Right lung (tissue), 2 donors: ENCODE measurements at regions not wholly inside any gene's neighbourhood (a gene's known extent, or its start where the extent isn't known, plus 50 kb on each side); places are given as distances from the start of the nearest gene placed in this dataset.

ENCODE experiments used
- DNase-seq, 2 donors: peaks; one replicate each; pipeline ENCODE4 v3.0.0-alpha.2; 2013

DNA sequence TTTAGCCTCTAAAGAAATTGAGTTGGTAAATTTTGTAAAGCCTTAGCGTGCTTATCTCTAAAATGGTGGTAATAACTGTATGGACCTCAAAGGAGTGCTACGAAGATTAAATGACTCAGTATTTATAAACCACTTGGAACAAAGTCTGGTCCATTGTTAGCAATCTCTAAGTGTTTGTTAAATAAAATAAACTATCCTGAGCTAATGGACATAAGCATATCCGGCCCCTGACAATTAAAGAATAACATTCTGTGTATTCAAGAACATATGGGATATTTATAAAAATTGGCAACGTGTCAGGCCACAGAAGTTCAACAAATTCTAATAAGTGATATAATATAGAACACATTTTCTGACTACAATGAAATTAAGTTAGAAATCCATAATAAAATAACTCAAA is 71.0 kb downstream of the MYEOV start:
- DNase-seq: peak; percentile 67 to 71

GRCh38 chr11:69365558-69365957 is 71.6 kb downstream of the MYEOV start:
- DNase-seq: no peak

- no peak for DNase-seq
Observed at GRCh38 chr11:69366591-69366990, 72.6 kb downstream of the MYEOV start.

DNA sequence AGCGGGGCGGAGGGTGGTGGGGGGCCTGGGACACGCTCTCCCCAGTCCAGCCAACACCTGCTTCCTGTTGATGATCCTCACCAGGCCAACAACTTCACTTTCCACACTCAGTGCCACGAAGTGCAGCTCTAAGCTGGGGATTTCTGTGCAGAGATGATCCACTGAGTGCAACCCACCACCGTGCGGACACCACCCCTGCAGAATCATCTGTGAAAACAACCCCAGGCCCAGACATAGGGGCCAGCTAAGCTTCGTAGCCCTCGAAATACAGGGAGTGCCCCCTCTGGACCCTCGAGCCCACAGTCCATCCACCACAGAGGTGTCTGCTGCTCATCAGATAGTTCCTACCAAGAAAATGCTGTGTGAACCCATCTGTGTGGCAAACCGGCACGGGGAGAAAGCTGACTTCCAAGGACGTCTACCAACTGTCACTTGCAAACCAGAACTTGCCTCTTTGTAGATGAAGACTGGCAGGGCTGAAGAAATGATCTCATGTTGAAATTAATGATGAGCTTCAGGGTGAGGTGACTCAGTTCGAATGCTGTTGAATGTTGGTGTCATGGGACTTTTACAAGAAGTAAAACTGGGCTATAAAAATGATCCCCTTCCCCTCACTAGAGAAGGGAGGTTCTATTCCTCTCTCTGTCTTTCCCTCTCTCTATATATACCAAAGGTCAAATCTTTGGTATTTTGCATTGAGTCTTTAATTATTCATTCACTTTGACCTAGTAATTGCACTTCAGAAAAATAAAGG is 73.4 kb downstream of the MYEOV start:
- DNase-seq: no peak

DNA sequence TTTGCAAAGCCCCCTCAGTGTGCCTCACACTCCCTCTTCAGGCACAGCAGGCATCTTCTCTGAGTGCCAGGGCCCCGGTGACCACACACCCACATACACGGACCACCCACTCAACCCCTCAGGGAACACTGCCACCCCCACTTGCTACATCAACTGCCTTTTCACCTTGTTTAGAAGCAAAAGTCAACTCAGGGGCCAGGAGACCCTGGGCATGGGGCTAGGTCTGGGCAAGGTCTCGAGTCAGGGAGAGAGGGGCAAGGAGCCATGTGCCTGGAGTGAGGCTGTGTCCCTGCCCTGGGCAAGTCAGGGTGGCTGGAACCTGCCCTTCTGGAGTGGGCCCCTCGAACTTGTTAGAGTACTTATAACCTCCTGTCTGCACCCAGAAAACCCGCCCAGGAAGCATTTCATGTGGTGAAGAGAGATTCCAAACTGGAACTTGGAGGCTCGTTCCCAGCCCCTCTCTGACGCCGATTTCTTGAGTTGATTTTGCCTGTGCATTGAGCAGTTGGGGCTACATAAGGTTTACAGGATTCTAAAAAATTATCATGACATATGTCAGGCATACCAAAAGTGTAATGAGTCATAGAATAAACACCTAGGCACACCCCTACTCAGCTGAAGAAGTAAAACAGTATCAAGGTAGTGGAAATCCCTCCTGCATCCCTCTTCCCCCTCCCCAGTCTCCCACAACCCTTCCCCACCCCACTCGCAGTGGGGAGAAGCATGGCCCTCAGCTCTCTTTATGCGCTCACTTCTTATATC is 74.3 kb downstream of the MYEOV start:
- no peak for DNase-seq

- DNase-seq: no peak
Observed at GRCh38 chr11:69369210-69369825, 75.4 kb downstream of the MYEOV start.

DNA sequence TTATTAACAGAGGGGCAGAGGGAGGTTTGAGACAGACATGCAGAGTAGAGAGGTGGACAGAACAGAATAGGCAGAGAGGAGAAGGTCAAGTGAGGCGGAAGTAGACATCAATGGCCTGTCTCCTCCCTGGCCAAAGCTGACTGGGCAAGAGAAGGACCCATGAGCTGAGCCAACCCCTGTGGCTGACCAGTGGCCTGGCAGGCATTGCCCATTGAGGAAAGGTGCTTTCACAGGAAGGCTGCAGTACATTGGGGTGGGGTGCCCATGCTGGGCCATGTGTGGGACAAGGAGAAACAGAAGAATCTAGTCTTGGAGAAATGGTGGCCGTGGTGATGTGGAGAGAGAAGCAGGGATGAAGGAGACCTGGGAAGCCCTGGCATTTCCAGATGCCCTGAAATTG is 76.0 kb downstream of the MYEOV start:
- no peak for DNase-seq

DNA sequence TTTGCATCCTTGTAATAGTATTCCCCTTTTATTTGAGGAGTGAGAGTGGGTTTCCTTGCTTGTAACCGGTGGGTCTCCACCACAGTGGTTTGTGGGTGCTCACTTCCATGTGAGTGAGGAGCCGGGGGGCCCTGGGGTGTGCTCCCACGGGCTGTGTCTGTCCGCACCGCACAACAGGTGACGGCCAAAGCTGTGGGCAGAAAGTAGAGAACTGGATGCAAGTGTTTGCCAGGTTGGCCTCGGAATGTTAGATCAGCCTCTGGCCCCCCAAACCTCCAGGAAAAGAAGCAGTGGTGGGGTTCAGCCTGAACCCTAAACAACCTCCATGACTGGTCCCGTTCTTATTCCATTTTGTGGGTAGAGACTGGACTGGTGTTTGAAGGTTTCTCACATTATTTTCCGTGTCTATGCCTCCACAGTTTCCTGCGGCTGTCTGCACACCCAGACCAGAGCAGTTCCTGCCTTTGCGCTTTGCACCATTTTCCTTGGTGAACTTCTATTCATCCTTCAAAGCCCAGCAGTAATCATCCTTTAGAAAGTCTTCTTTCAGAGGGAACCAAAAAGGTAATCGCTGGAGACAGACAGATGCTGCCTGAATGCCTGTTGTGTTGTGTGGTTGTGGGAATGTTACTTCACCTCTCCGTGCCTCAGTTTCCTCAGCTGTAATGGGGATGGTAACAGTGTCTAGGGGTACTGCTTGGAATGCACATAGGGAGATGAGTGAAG is 77.2 kb downstream of the MYEOV start:
- DNase-seq: no peak

- DNase-seq: no peak
Observed at GRCh38 chr11:69371731-69372588, 78.0 kb downstream of the MYEOV start.

DNA sequence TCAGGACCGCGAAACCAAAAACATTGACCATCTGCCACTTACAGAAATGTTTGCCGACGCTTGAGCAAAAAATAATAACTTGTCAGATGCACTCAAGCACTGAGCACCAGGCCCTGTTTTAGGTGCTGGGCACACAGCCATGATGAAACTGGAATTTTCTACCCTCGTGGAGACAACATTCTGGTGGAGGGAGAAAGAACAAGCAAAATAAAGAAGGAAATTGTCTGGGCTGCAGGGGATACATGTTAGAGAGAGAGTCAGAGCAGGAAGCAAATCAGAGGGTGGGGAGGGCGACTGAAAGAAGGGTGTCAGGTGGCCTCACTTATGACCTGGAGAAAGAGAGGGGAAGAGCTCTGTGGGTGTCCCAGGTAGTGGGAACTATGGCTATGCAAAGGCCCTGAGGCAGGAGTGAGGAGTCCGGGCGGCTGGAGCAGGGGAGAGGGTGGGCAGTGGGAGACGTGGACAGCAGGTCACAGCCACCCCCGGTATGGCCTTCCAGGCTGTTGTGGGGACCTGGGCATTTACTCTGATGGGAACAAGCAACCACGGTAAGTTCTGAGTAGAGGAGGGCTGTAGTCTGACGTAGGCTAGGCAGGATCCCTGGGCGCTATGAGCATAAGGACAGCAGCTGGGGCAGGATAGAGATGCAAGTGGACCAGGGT is 78.8 kb downstream of the MYEOV start:
- no peak for DNase-seq

DNA sequence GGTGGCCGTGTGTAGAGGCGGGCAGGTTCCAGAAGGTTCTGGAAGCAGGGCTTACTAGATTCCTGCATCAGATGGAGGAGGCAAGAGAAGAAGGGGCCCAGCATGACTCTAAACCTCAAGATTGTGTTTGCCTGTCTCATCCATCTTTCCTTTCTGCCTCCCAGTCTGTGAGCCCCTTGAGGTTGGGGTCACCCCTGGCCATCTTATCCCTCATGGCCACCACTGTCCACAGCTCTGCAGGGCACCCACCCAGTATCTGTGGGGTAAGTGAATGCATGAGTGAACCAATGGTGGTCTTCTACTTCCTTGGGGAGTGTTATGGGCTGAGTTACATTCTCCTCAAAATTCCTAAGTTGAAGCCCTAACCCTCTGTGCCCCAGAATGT is 79.3 kb downstream of the MYEOV start:
- DNase-seq: no peak

DNA sequence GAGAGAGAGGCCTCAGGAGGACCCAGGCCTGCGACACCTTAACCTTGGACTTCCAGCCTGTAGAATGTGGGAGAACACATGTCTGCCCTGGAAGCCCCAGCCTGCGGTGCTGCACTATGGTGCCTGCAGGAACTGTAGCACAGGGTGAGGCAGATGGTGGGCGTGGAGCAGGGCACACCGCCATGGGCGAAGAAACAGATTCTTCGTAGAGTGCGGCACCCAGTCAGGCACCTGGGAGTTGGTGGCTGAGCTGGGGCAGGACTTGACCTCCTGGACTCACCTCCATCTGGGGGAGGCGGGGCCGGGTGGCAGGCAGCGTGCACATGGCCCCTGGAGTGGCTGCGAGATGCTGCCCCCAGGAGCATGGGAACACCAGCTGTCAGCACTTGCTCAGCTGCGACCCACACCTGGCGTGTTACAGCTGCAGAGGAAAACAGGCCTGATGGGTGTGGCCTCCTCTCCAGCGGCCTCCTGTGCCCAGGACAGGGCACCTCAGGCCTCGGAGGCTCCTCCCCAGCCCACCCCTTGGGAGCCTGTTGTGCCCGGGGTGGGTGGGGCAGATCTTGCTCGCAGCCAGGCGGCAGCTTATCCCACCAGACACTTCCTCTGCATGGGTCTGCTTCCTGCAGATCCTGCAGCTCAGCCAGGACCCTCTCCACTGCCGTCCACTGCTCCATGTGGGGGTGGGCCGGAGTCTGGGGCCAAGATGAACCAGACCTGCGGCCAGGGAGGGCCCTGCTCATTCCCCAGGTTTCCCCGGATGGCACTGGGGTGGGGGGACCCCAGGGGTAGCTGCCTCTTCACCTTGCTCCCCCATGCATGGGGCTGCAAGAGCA is 80.4 kb downstream of the MYEOV start:
- DNase-seq: no peak

DNA sequence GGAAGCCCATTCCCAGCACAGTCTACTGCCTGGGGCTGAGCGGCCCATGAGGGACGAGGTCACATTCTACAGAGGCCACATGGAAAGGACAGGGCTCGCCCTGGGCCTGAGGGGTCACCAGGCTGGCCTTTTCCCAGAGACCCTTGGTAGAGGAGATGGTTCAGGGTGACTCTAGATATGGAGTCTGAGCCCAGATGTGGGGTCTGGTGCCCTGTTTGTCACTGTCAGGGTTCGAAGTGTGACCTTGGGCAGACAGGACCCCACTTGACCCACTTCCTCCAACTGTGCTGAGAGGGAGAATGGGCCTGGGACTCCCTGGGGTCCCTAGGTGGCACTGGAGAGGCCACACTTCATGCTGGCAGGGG is 81.0 kb downstream of the MYEOV start:
- DNase-seq: no peak

GRCh38 chr11:69375316-69376154 is 81.6 kb downstream of the MYEOV start:
- DNase-seq: no peak

DNA sequence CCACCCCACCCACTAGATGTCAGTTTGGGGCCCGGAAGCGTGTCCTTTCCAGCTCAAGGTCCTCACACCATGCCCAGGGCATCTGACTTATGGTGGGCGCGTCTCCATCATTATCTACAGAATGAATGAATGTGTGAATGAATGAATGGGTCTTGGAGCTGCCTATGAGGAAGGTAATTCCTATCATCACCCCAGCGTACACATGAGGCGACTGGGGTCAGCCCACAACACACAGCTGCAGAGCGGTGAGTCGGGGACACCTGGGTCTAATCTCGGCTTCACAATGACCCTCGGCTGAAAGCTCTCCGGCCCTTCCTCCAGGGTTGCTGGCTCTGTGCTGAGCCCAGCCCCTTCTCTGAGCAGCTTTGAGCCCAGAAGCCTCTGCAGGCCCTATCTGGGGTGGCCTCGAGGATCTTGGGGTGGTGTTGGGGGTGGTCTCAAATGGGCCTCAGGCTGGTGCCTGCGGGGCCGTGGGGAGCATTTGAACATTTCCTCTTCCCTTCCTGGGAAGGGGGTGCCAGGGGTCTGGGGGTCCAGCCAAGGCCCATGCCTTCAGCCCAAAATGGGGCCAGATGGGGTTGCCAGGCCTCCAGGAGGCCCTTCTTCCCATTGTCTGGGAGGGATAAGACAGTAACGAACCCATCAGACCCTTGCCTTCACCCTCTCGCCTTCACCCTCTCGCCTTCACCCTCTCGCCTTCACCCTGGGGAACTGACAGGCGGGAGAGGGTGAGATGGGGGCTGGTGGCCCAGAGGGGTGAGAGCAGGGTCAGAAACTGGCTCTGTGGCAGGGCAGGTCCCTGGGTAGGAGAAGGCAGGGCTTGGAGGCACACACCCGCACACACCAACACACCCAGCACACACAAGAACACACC is 82.4 kb downstream of the MYEOV start:
- DNase-seq: no peak

GRCh38 chr11:69377029-69377952 is 83.3 kb downstream of the MYEOV start:
- no peak for DNase-seq

GRCh38 chr11:69377953-69378302 is 84.0 kb downstream of the MYEOV start:
- no peak for DNase-seq
